ENCODE measurements at regions not wholly inside any gene's neighbourhood (a gene's known extent, or its start where the extent isn't known, plus 50 kb on each side); places are given as distances from the start of the nearest gene placed in this dataset.

- FAIRE-seq (no peak), DNase-seq (ENCODE audit: insufficient read length, low spot score) (no peak)
These were observed 829.3 kb upstream of the LCORL start for GRCh38 chr4:18850867-18851266.

GRCh38 chr4:18847249-18847890, 825.8 kb upstream of the LCORL start:
- DNase-seq (ENCODE audit: insufficient read length, low spot score) (no peak), FAIRE-seq (no peak)

- DNase-seq (ENCODE audit: insufficient read length, low spot score): no peak
- FAIRE-seq: no peak
These were observed 824.8 kb upstream of the LCORL start for GRCh38 chr4:18846313-18846712.

- DNase-seq (ENCODE audit: insufficient read length, low spot score) (no peak), FAIRE-seq (no peak)
These were observed 823.2 kb upstream of the LCORL start for GRCh38 chr4:18844726-18845125.

- no peak for FAIRE-seq
- no peak for DNase-seq (ENCODE audit: insufficient read length, low spot score)
These were observed 820.9 kb upstream of the LCORL start for GRCh38 chr4:18842431-18842830.

- FAIRE-seq (no peak), DNase-seq (ENCODE audit: insufficient read length, low spot score) (no peak)
These were observed 818.9 kb upstream of the LCORL start for GRCh38 chr4:18840481-18840880.

GRCh38 chr4:18816228-18816895, 794.8 kb upstream of the LCORL start:
- FAIRE-seq (no peak), DNase-seq (ENCODE audit: insufficient read length, low spot score) (no peak)

- DNase-seq (ENCODE audit: insufficient read length, low spot score) (no peak), FAIRE-seq (no peak)
These were observed 794.2 kb upstream of the LCORL start for GRCh38 chr4:18815779-18816173.

GRCh38 chr4:18815081-18815778, 793.7 kb upstream of the LCORL start:
- no peak for FAIRE-seq
- DNase-seq (ENCODE audit: insufficient read length, low spot score): no peak

- FAIRE-seq: no peak
These were observed 792.2 kb upstream of the LCORL start for GRCh38 chr4:18813771-18814170.

GRCh38 chr4:18813055-18813454, 791.5 kb upstream of the LCORL start:
- FAIRE-seq (no peak), DNase-seq (ENCODE audit: insufficient read length, low spot score) (no peak)

More at GRCh38 chr4:18813771-18814170, 792.2 kb upstream of the LCORL start:
- DNase-seq (ENCODE audit: insufficient read length, low spot score): no peak

- FAIRE-seq (no peak), DNase-seq (ENCODE audit: insufficient read length, low spot score) (no peak)
These were observed 782.2 kb upstream of the LCORL start for GRCh38 chr4:18803781-18804180.

- DNase-seq (ENCODE audit: insufficient read length, low spot score) (no peak), FAIRE-seq (no peak)
These were observed 776.6 kb upstream of the LCORL start for GRCh38 chr4:18798123-18798522.

- DNase-seq (ENCODE audit: insufficient read length, low spot score) (no peak), FAIRE-seq (no peak)
These were observed 774.2 kb upstream of the LCORL start for GRCh38 chr4:18795794-18796193.

- FAIRE-seq (no peak), DNase-seq (ENCODE audit: insufficient read length, low spot score) (no peak)
These were observed 755.8 kb upstream of the LCORL start for GRCh38 chr4:18777190-18777930.

- no peak for FAIRE-seq
- no peak for DNase-seq (ENCODE audit: insufficient read length, low spot score)
These were observed 746.4 kb upstream of the LCORL start for GRCh38 chr4:18767921-18768320.

- FAIRE-seq (no peak), DNase-seq (ENCODE audit: insufficient read length, low spot score) (no peak)
These were observed 735.1 kb upstream of the LCORL start for GRCh38 chr4:18756671-18757070.

- no peak for FAIRE-seq
- no peak for DNase-seq (ENCODE audit: insufficient read length, low spot score)
These were observed 732.6 kb upstream of the LCORL start for GRCh38 chr4:18754180-18754579.

GRCh38 chr4:18751083-18751482, 729.5 kb upstream of the LCORL start:
- DNase-seq (ENCODE audit: insufficient read length, low spot score) (no peak), FAIRE-seq (no peak)

GRCh38 chr4:18749391-18749790, 727.8 kb upstream of the LCORL start:
- no peak for DNase-seq (ENCODE audit: insufficient read length, low spot score)
- FAIRE-seq: no peak

- DNase-seq (ENCODE audit: insufficient read length, low spot score): no peak
- FAIRE-seq: no peak
These were observed 715.0 kb upstream of the LCORL start for GRCh38 chr4:18736551-18736950.
